Mesothelial cell of epicardium (in vitro differentiated cells): ENCODE measurements at regions not wholly inside any gene's neighbourhood (a gene's known extent, or its start where the extent isn't known, plus 50 kb on each side); places are given as distances from the start of the nearest gene placed in this dataset.

Source experiments
- DNase-seq, 2 experiments: peaks; one replicate each; pipeline ENCODE4 v3.0.0; 2021; ENCODE audit warnings: low spot score in 2 of 2; ENCODE audit not compliant: unreplicated experiment in 2 of 2
- H3K27ac Mint-ChIP-seq: 2 replicates; pipeline ENCODE4 v1.8.0; 2021; ENCODE audit warnings: mixed read lengths
- H3K27me3 Mint-ChIP-seq: 2 replicates; pipeline ENCODE4 v1.8.0; 2021; ENCODE audit warnings: low read depth, mixed read lengths
- H3K36me3 Mint-ChIP-seq: 2 replicates; pipeline ENCODE4 v1.8.0; 2021; ENCODE audit warnings: mixed read lengths
- H3K4me1 Mint-ChIP-seq: 2 replicates; pipeline ENCODE4 v1.8.0; 2021; ENCODE audit warnings: mixed read lengths
- H3K4me3 Mint-ChIP-seq: 2 replicates; pipeline ENCODE4 v1.8.0; 2021; ENCODE audit warnings: mild to moderate bottlenecking, moderate library complexity, mixed read lengths
- H3K9me3 Mint-ChIP-seq: 2 replicates; pipeline ENCODE4 v1.8.0; 2021; ENCODE audit warnings: mixed read lengths
- CTCF ChIP-seq: fragments of 200-600 bp; sonication (generic); IDR thresholded peaks from one replicate; pipeline ENCODE4 v1.5.0; 2021; ENCODE audit warnings: antibody characterized with exemption; ENCODE audit not compliant: unreplicated experiment

- DNase-seq: no peak
- no peaks in the 10 kb centered on the region for H3K27me3 Mint-ChIP-seq
- TF ChIP-seq CTCF: no peak
- H3K36me3 Mint-ChIP-seq: no peaks in the 10 kb centered on the region
- H3K4me1 Mint-ChIP-seq: no peaks in the 10 kb centered on the region
- no peak overlapping the region for H3K4me3 Mint-ChIP-seq
- no peak overlapping the region for H3K27ac Mint-ChIP-seq
- no peaks in the 10 kb centered on the region for H3K9me3 Mint-ChIP-seq
Measured at GRCh38 chr6:128631031-128631430, 110.6 kb upstream of the PTPRK start.

- no peak for TF ChIP-seq CTCF
- Mint-ChIP-seq H3K4me1 (no peaks in the 10 kb centered on the region), H3K27me3 (no peaks in the 10 kb centered on the region), H3K4me3 (no peak overlapping the region), H3K9me3 (no peaks in the 10 kb centered on the region), H3K27ac (no peak overlapping the region), H3K36me3 (no peaks in the 10 kb centered on the region)
- DNase-seq: no peak
Measured at GRCh38 chr6:128630213-128630612, 109.8 kb upstream of the PTPRK start.

GRCh38 chr6:128617285-128617684 lies 96.9 kb upstream of the PTPRK start:
- H3K4me1 Mint-ChIP-seq: peaks cover 2% of the 10 kb centered on the region

GRCh38 chr6:128616342-128616741 lies 95.9 kb upstream of the PTPRK start:
- DNase-seq: no peak
- H3K4me1 Mint-ChIP-seq: peaks cover 2% of the 10 kb centered on the region
- no peak overlapping the region for H3K4me3 Mint-ChIP-seq
- H3K9me3 Mint-ChIP-seq: peaks cover 30% of the 10 kb centered on the region
- H3K27me3 Mint-ChIP-seq: no peaks in the 10 kb centered on the region
- TF ChIP-seq CTCF: no peak
- no peak overlapping the region for H3K27ac Mint-ChIP-seq
- H3K36me3 Mint-ChIP-seq: peaks cover 3% of the 10 kb centered on the region

More at GRCh38 chr6:128617285-128617684, 96.9 kb upstream of the PTPRK start:
- Mint-ChIP-seq H3K9me3 (peaks cover 30% of the 10 kb centered on the region), H3K36me3 (peaks cover 3% of the 10 kb centered on the region), H3K27ac (no peak overlapping the region), H3K4me3 (no peak overlapping the region), H3K27me3 (no peaks in the 10 kb centered on the region)
- TF ChIP-seq CTCF: no peak
- DNase-seq: no peak

- H3K27me3 Mint-ChIP-seq: no peaks in the 10 kb centered on the region
- TF ChIP-seq CTCF: no peak
- no peaks in the 10 kb centered on the region for H3K4me1 Mint-ChIP-seq
- no peaks in the 10 kb centered on the region for H3K36me3 Mint-ChIP-seq
- H3K4me3 Mint-ChIP-seq: no peak overlapping the region
- peaks cover 4% of the 10 kb centered on the region for H3K9me3 Mint-ChIP-seq
- no peak for DNase-seq
- H3K27ac Mint-ChIP-seq: no peak overlapping the region
Measured at GRCh38 chr6:128606611-128607010, 86.2 kb upstream of the PTPRK start.

- H3K27ac Mint-ChIP-seq: no peak overlapping the region
Measured at GRCh38 chr6:128605961-128606360, 85.6 kb upstream of the PTPRK start.

More at GRCh38 chr6:128605961-128606360, 85.6 kb upstream of the PTPRK start:
- Mint-ChIP-seq H3K9me3 (peaks cover 4% of the 10 kb centered on the region), H3K27me3 (no peaks in the 10 kb centered on the region), H3K4me3 (no peak overlapping the region), H3K4me1 (peaks cover 1% of the 10 kb centered on the region), H3K36me3 (no peaks in the 10 kb centered on the region)
- no peak for DNase-seq
- no peak for TF ChIP-seq CTCF
